Hepatocyte (in vitro differentiated cells): ENCODE measurements at regions not wholly inside any gene's neighbourhood (a gene's known extent, or its start where the extent isn't known, plus 50 kb on each side); places are given as distances from the start of the nearest gene placed in this dataset.

ENCODE experiments used
- DNase-seq: peaks from one replicate; pipeline ENCODE4 v3.0.0-alpha.2; 2016; ENCODE audit warnings: low spot score
- H2AFZ ChIP-seq: fragments of 200-600 bp; sonication (generic); 2 replicates; pipeline ENCODE4 v1.6.0; 2016; ENCODE audit warnings: antibody characterized with exemption, mild to moderate bottlenecking
- H3K27ac ChIP-seq: fragments of 200-600 bp; sonication (generic); 2 replicates; pipeline ENCODE4 v1.5.1; 2016; ENCODE audit warnings: mild to moderate bottlenecking
- H3K27me3 ChIP-seq: fragments of 200-600 bp; sonication (generic); 2 replicates; pipeline ENCODE4 v1.6.1; 2016
- H3K36me3 ChIP-seq: fragments of 200-600 bp; sonication (generic); replicated peaks from 2 replicates; pipeline ENCODE4 v1.5.1; 2016; ENCODE audit warnings: low read depth; ENCODE audit not compliant: insufficient read depth
- H3K4me1 ChIP-seq: fragments of 200-600 bp; sonication (generic); 2 replicates; pipeline ENCODE4 v1.5.1; 2016; ENCODE audit warnings: mild to moderate bottlenecking, moderate library complexity; ENCODE audit not compliant: insufficient read depth
- H3K4me2 ChIP-seq: fragments of 200-600 bp; sonication (generic); 2 replicates; pipeline ENCODE4 v1.6.0; 2016
- H3K4me3 ChIP-seq: fragments of 200-600 bp; sonication (generic); 2 replicates; pipeline ENCODE4 v1.5.1; 2016; ENCODE audit warnings: mild to moderate bottlenecking
- H3K79me2 ChIP-seq: fragments of 200-600 bp; sonication (generic); 2 replicates; pipeline ENCODE4 v1.6.0; 2017; ENCODE audit warnings: mild to moderate bottlenecking
- H3K9me2 ChIP-seq: fragments of 200-600 bp; sonication (generic); replicated peaks from 2 replicates; pipeline ENCODE4 v1.6.0; 2017; ENCODE audit warnings: mild to moderate bottlenecking; ENCODE audit not compliant: insufficient read depth
- H3K9me3 ChIP-seq: fragments of 200-600 bp; sonication (generic); 2 replicates; pipeline ENCODE4 v1.5.1; 2016; ENCODE audit warnings: low read depth, mild to moderate bottlenecking
- H4K20me1 ChIP-seq: fragments of 200-600 bp; sonication (generic); 2 replicates; pipeline ENCODE4 v1.6.0; 2016; ENCODE audit warnings: mild to moderate bottlenecking; ENCODE audit not compliant: insufficient read depth, poor library complexity, severe bottlenecking
- CTCF ChIP-seq: fragments of 200-600 bp; sonication (generic); IDR thresholded peaks from 2 replicates; pipeline ENCODE4 v1.5.1; 2016; ENCODE audit warnings: antibody characterized with exemption, mild to moderate bottlenecking; ENCODE audit not compliant: poor library complexity
- EZH2 ChIP-seq: fragments of 200-600 bp; sonication (generic); IDR thresholded peaks from 2 replicates; pipeline ENCODE4 v1.6.1; 2016; ENCODE audit warnings: antibody characterized with exemption, mild to moderate bottlenecking, borderline replicate concordance
- EZH2phosphoT487 ChIP-seq: fragments of 200-600 bp; sonication (generic); IDR thresholded peaks from one replicate; pipeline ENCODE4 v1.6.1; 2018; ENCODE audit warnings: antibody characterized with exemption, mild to moderate bottlenecking, low read depth, moderate library complexity; ENCODE audit not compliant: unreplicated experiment, severe bottlenecking
- WGBS: methylation state at CpG from one replicate; pipeline ENCODE4 v1.1.6; 2016; ENCODE audit warnings: low lambda C conversion rate; ENCODE audit errors: missing lambda C conversion rate; 5-methylcytosine and 5-hydroxymethylcytosine counted together

- Histone ChIP-seq H2AFZ (no peak overlapping the region), H3K27me3 (no peaks in the 10 kb centered on the region), H3K79me2 (no peaks in the 10 kb centered on the region), H4K20me1 (no peaks in the 10 kb centered on the region), H3K4me2 (no peak overlapping the region), H3K9me3 (no peaks in the 10 kb centered on the region), H3K36me3 (no peaks in the 10 kb centered on the region), H3K4me3 (no peak overlapping the region), H3K4me1 (peaks cover 7% of the 10 kb centered on the region), H3K27ac (no peak overlapping the region), H3K9me2 (no peaks in the 10 kb centered on the region)
- DNase-seq: no peak
- 94% methylated on average over 7 of the region's 7 CpGs for WGBS
- no peak for TF ChIP-seq EZH2
- no peak for TF ChIP-seq CTCF
- no peak for TF ChIP-seq EZH2phosphoT487
Measured at GRCh38 chr13:109565877-109566276, 220.5 kb downstream of the IRS2 start.

- Histone ChIP-seq H3K79me2 (no peaks in the 10 kb centered on the region), H3K4me2 (no peak overlapping the region), H3K4me1 (no peaks in the 10 kb centered on the region), H3K27ac (no peak overlapping the region), H3K27me3 (no peaks in the 10 kb centered on the region), H3K4me3 (no peak overlapping the region), H3K9me2 (no peaks in the 10 kb centered on the region), H2AFZ (no peak overlapping the region), H3K36me3 (no peaks in the 10 kb centered on the region), H3K9me3 (no peaks in the 10 kb centered on the region), H4K20me1 (no peaks in the 10 kb centered on the region)
- DNase-seq: no peak
- TF ChIP-seq EZH2 (no peak), CTCF (no peak), EZH2phosphoT487 (no peak)
- 69% methylated on average over 3 of the region's 3 CpGs for WGBS
Measured at GRCh38 chr13:109548374-109548773, 238.0 kb downstream of the IRS2 start.

DNA sequence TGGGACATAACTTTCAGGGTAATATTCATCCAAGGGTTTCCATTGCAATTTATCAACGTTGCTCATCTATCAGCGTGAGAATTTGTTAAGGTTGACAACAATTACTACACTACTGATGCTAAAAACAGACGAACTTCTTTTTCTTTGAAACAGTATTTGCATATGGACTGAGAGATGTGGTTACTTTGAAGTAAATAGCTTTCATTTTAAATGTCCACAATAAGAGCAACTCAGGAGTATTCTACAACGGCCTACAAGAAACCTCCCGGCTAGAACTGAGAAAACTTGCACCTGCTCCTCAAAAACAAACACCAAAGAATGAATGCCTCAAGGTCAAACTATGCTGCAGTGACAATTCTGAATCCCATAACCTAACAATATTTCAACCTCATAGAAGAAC lies 238.4 kb downstream of the IRS2 start:
- no peak overlapping the region for H3K4me3 ChIP-seq
- no peak overlapping the region for H3K27ac ChIP-seq
- no peaks in the 10 kb centered on the region for H3K36me3 ChIP-seq
- no peaks in the 10 kb centered on the region for H3K4me1 ChIP-seq
- no peak for DNase-seq
- WGBS: 89% methylated on average over 5 of the region's 5 CpGs
- no peaks in the 10 kb centered on the region for H3K9me2 ChIP-seq
- H4K20me1 ChIP-seq: no peaks in the 10 kb centered on the region
- H3K27me3 ChIP-seq: no peaks in the 10 kb centered on the region
- H2AFZ ChIP-seq: no peak overlapping the region
- H3K4me2 ChIP-seq: no peak overlapping the region
- no peaks in the 10 kb centered on the region for H3K79me2 ChIP-seq
- H3K9me3 ChIP-seq: no peaks in the 10 kb centered on the region
- TF ChIP-seq CTCF: no peak
- TF ChIP-seq EZH2: no peak
- no peak for TF ChIP-seq EZH2phosphoT487

DNA sequence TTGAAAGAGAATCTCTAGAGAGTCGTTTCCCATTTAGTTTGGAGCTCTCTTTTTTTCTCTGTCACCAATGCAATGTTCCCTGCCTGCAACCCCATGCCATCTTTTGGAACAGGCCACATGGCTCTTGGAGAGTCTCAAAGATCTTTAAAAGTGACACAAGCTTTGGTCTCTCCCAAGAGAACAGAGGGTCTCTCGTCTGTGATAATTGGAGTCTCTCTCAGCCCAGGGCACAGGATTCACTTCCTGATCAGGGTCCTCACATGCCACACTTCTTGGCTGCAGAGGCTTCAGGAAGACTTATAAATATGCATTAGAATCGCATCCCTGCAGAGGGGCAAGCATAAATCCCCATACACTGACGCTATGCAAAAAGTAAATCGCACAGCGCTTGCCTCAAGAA lies 240.5 kb downstream of the IRS2 start:
- Histone ChIP-seq H3K27me3 (no peaks in the 10 kb centered on the region), H3K27ac (no peak overlapping the region), H2AFZ (no peak overlapping the region), H3K79me2 (no peaks in the 10 kb centered on the region), H4K20me1 (no peaks in the 10 kb centered on the region), H3K4me1 (no peaks in the 10 kb centered on the region), H3K4me2 (no peak overlapping the region), H3K9me2 (no peaks in the 10 kb centered on the region), H3K9me3 (no peaks in the 10 kb centered on the region), H3K36me3 (no peaks in the 10 kb centered on the region), H3K4me3 (no peak overlapping the region)
- no peak for TF ChIP-seq EZH2phosphoT487
- no peak for DNase-seq
- 47% methylated on average over 6 of the region's 6 CpGs for WGBS
